DND-41 (cell line): ENCODE measurements at regions not wholly inside any gene's neighbourhood (a gene's known extent, or its start where the extent isn't known, plus 50 kb on each side); places are given as distances from the start of the nearest gene placed in this dataset.

ENCODE experiments used
- CTCF ChIP-seq: IDR thresholded peaks from 2 replicates; pipeline ENCODE4 v1.5.1; 2012; ENCODE audit warnings: borderline replicate concordance, low read length, moderate library complexity, mild to moderate bottlenecking; ENCODE audit not compliant: poor library complexity, severe bottlenecking; ENCODE audit errors: extremely low read depth
- EZH2 ChIP-seq: IDR thresholded peaks from 3 replicates; pipeline ENCODE4 v1.6.1; 2012; ENCODE audit warnings: borderline replicate concordance, low read depth, mild to moderate bottlenecking, moderate library complexity, low read length, inconsistent platforms; ENCODE audit not compliant: severe bottlenecking

- TF ChIP-seq CTCF (no peak), EZH2 (no peak)
These were observed 1148.0 kb upstream of the DIAPH2 start for GRCh38 chrX:95536661-95537060.
